Putamen (tissue), 1 donor: ENCODE measurements at regions not wholly inside any gene's neighbourhood (a gene's known extent, or its start where the extent isn't known, plus 50 kb on each side); places are given as distances from the start of the nearest gene placed in this dataset.
A peak's percentile ranks its signal among the peaks of the same experiment; 100 is the strongest.
"Not testable (repeated sequence)": the region's sequence is repeated elsewhere in the genome, so short reads cannot be mapped to it uniquely, and the experiment has no call there.

ENCODE experiments used
- DNase-seq: peaks from one replicate; pipeline ENCODE4 v3.0.0-alpha.2; 2016; ENCODE audit warnings: low spot score

DNA sequence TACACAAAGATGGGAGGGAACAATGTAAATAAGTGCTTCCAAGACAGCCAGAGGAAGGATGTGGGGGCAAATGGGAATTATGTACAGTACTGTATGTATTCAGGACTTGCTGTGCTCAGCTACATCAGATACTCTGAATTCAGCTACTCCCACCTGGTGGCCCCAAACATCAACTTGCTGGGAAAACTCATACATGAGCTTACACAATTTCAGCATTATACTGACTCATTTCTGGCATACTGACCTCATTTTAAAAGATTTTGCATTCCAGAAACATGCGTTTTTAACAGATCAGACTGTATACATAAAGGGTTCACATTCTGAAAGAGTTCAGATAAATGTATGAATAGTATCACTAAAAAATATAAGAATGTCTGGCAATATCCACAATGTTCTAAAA lies 59.7 kb downstream of the GPX5 start:
- DNase-seq: no peak

DNA sequence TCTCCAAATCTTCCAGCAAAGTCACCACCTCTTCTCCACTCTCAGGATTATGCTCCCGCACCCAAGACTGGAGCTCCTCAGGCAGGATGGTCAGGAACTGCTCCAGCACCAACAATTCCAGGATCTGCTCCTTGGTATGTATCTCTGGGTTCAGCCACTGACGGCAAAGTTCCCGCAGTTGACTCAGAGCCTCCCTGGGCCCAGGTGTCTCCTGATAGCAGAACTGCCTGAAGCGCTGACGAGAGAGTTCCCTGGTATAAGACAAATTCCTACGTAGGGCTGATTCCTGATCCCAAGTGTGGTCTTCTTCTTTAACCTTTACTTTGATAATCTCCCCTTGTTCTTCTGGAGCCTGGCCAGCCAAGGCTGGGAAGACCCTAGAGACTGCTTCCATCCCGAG lies 60.6 kb downstream of the GPX5 start:
- no peak for DNase-seq

DNA sequence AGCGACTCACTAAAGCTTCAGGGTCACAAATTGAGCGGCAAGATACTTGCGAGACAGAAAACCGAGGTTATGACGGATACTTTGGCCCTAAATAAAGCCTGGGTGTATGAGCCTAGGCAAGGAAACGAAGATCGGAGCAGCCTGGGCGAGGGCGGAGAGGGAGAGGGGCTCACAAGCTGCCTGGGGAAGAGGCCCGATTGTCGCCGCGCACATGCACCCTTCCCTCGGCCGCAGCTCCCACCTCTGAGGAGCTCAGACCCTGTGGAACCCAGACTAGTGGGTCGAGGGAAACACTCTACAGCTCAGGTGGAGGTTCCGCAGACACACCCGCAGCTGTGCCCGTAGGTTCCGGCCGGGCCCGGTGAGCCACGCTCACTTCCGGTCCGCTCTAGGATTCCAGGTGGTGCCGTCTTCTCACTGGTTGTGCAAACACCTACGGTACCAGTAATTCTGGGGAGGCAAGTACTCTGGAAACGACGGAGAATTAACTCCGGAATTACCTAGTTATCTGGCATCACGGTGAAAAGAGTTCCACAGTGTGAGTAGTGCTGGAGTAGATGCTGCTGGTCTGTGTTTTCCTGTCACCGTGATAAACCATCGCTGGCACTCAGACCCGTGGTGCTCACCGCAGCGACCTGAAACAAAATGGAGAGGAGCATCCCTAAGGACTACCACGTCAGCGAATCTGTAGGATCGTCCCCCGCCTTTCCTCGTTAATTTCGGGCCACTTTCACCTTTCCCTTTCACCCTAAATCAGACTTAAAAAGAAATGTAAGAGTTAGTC lies 61.5 kb downstream of the GPX5 start:
- peak; percentile 71 for DNase-seq

DNA sequence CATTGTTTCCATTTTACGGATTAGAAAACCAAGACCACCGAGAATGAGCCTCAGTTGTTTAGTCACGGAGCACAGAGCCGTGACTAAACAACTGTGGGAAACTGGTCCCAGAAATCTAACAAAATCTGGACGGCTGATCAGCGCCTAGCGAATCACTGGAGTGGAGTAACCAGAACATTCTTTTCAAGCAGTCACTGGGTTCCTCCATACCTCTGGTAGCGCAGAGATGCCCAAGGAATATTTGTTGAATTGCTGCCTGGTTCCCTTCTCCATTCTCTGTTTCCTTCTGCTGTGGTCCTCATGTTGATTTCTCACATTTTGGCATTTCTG lies 62.0 kb downstream of the GPX5 start:
- no peak for DNase-seq

DNA sequence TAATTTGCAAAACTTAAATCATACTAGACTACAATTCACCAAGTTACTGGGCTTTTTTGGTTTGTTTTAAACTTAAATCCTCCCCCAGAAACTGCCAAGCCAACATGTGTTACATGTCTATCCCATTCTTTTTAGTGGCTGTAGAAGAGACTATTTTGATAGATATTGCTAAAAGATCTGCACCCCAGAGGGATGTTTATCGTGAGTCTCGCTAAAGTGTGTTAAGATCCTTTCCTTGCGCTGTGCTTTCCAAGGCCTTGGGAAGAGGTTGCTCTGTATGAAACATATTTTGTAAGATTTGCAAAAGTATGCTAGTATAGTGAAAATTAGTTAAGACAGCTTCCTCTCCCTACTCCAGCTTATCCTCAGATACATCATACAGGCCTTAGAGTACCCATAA lies 63.0 kb downstream of the GPX5 start:
- DNase-seq: no peak

DNA sequence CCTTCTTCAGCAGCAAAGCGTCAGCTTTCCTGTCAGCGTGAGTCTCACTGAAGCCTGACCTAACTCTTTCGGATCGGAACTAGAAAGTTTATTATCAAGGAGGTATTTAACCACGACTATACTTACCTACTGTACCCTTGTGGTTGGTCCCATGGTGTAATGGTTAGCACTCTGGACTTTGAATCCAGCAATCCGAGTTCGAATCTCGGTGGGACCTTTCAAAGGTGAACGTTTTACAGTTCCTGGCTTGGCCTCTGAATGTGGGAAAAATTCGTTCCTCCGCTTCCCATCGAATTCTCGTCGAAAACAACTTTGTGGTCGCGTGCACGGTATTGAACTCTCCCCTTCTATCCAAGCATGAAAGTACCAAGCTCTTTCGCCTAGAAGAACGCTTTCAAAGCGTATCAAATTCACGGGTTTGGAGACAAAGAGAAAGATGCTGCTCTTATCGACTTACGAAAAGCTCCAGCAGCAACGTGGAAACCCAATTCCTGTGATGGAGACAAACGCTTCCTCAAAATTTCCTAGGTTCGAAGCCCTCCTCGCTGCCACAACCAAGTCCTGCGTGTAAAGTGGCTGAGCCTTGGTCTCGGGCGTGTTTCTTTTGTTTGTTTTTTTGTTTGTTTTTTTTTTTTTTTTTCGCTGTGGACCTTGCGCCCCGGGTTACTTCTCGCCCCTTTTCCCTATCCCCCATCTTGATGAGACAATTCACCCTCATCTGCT lies 63.7 kb downstream of the GPX5 start:
- DNase-seq: peak; percentile 69

DNA sequence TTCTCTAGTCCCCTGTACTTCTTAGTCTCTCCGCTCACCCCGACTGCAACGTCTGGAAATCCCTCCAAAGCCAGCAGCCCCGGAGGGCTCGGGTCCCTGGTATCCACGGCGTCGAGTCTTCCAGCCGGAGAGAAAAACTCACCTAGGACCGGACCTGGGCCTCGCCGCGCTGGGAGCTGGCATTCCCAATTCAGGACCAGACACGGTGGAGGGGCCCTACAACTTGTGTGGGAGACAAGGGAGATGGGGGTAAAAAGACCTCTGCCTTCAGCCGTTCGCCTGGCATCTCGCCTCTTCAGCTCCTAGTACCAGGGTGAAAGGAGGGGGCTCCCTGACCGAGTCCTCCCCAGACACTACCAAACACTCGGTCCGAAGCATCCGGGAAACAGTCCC lies 64.3 kb downstream of the GPX5 start:
- no peak for DNase-seq

DNA sequence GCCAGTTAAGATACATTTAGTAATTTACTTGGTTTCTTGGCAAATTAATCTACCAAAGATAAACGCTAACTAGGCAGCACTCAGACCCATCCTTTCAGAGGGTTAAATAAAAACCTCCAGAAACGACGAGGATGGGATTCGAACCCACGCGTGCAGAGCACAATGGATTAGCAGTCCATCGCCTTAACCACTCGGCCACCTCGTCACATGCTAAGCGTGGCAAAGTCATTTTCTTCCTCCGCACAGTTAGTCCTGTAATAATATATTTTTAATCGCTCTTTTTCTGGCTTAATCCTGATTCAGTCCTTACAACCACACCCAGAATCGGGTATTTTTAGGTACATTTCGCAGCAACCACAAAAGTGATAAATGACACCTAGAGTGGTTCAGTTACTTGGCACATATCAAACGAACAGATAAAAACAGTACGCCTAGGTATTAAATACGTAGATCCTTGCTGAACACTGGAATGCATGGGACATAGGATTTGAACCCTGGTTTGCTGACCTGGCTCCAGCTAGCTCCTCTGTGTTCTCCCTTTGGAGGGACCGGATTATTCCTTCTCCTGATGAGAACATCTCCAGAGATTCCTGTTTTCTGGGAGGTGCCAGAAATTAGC lies 71.6 kb downstream of the GPX5 start:
- no peak for DNase-seq

DNA sequence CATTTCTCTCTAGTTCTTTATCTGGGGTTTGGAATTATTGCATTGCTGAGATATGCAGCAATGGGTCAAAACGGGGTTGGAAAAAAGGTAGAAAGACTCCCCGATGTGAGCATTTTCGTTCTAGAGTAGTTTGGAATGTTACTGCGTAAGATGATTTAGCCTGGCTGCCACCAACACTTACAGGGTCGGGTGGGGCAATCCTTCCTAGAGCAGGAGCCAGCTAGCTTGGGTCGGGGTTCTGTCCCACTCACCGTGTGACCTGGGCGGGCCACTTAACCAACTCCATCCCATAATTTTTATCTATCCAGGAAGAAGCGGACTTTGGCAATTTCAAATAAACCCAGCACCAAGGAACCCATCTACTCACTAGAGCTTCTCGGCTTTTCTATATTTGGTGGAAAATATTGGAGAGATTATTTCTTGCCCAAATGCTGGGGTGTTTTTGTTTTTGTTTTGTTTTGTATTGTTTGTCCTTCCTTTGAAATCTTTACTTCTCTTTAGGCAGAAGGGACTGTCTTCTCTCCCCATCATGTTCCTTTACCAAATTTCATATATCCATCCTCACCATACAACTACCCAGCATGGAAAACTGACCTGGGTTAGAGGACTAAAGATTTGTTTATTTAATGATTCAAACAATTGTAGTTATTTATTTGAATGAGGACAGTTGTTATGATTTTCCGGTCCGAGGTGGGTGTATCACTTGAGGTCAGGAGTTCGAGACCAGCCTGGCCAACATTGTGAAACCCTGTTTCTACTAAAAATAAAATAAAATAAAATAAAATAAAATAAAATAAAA lies 72.4 kb downstream of the GPX5 start:
- DNase-seq: no peak

DNA sequence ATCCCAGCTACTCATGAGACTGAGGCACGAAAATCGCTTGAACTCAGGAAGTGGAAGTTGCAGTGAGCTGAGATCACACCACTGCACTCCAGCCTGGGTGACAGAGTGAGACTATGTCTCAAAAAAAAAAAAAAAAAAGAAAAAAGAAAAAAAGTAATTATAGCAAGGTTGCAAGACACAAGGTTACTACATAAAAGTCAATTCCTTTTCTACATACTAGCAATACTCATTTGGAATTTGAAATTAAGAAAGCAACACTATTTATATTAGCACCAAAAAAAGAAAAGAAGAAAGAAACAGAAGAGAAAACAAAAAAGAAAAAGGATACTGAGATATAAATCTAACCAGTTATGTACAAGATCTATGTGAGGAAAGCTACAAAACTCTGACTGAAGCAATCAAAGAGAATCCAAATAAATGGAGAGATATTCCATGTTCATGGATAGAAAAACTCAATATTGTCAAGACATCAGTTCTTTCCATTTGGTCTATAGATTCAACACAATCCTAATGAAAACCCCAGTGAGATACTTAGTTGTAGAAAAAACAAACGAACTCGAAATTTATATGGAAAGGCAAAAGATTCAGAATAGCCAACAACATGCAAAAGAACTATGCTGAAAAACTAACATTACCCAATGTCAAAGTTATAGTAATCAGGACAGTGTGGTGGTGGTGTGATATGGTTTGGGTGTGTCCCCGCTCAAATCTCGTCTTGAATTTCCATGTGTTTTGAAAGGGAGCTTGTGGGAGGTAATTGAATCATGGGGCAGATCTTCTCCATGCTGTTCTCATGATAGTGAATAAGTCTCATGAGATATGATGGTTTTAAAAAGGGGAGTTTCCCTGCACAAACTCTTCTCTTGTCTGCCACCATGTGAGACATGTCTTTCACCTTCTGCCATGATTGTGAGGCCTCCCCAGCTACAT lies 73.3 kb downstream of the GPX5 start:
- DNase-seq: no peak

DNA sequence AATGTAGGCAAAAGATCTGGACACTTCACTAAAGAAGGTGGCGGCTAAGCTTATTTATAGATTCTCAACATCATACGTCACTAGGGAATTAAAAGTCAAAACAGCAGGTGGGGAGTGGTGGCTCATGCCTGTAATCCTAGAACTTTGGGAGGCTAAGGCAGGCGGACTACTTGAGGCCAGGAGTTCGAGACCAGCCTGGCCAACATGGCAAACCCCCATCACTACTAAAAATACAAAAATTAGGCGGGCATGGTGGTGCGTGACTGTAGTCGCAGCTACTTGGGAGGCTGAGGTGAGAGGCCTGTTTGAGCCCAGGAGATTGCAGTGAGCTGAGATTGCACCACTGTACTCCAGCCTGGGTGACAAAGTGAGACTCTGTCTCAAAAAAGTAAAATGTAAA lies 74.6 kb downstream of the GPX5 start:
- no peak for DNase-seq

DNA sequence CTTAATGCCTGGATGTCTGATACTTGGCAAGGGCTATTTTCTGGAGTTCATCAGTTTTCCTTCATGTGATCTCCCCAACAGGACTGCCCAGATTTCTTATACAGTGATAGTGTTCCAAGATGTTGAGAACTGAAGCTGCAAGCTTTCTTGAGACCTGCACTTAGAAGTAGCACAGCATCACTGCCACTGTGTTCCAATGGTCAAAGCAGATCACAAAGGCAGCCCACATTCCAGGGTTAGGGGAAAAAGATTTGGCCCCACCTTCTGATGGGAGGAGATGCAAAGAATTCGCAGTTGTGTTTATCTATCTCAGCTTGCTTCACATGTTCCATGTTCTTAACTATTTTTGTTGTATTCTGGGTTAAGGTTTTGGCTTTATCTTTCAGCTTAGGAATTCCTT lies 78.2 kb downstream of the GPX5 start:
- DNase-seq: no peak

DNA sequence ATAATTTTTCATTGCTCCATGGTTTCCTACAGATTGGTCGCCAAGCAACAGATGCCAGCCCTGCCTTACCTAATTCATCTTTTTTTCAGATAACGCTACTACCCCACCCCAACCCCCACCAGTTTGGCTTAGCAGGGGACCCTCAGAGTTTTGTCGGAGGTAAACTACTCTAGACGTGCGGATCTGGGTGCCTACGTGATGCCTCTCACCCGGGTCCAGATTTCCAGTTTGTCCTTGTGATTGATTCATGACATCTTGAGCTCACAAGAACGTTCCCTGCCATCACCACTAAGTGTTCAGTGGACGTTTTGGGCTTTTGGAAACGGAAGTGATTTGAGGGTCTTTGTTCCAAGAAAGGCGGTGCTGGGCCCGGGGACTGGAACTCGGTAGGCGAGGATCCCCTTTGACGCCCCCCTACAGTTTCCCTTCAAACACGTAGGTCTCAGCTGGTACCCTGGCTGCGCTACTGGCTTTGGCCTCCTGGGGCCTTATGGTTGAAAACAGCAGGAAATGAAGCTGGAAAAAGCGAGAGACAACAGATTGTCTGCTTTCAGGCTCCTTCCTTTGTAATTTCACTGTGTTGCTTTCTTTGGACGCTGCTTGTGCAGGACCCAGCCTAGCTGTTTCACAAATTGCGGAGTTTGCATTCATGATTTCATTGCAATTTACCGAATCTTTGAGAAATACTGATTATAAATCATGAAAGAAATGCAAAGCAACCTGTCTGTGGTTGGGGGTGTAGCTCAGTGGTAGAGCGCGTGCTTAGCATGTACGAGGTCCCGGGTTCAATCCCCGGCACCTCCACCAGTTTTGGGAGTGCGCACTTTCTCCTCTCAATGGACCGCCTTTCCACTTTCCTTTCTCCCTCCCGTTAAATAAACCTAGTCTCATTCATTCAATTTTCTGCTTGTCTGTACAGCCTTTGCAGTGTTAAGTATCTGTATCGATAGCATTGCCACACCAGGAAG lies 81.0 kb downstream of the GPX5 start:
- peak; percentile 52 for DNase-seq

DNA sequence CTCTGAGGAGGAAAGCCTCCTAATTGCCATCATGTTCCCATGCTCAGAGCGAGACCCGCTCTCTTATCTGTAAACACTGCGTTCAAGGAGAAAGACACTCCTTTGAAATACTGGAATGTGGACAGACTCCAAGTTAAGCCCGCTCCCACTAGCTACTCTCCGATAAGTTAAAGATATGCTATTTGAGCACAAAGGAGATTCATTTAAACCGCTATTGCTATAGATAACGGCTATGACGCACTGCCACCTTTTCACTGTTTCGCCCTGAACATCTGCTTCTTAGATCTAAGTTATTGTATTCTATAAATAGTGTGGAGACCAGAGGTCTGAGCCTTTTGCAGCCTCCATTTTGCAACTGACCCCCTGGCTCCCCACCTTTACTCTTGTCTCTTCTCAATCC lies 82.3 kb downstream of the GPX5 start:
- no peak for DNase-seq

DNA sequence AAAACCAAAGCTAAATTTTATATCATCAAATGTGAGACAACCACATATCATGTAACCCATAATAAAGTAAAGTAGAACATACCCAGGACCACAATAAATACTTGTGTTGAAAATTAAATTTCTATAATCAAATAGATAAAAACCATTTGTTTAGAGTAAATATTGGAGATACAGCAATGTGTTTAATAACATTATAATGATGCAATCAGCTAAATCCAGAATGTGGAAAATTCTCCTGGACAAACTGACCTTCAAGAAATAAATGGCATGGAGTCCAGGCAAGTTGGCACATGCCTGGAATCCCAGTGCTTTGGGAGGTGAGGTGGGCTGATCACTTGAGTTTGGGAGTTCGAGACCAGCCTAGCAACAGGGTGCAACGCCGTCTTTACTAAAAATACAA lies 84.0 kb downstream of the GPX5 start:
- DNase-seq: no peak

DNA sequence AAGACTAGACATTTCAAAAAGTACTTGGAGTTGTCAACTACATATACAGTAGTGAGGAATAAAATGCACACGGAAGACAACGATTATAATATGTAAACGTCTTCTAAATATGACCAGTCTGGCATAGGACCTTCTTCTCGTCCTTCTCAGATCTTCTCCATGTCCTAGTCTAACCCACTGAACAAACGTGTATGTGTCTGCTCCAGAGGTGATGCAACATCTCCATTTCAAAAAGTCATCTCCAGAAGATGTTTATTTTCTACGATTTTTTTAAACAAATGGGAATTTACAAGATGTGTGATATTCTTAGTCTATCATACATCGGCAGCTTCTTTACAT lies 89.9 kb downstream of the GPX5 start:
- no peak for DNase-seq

DNA sequence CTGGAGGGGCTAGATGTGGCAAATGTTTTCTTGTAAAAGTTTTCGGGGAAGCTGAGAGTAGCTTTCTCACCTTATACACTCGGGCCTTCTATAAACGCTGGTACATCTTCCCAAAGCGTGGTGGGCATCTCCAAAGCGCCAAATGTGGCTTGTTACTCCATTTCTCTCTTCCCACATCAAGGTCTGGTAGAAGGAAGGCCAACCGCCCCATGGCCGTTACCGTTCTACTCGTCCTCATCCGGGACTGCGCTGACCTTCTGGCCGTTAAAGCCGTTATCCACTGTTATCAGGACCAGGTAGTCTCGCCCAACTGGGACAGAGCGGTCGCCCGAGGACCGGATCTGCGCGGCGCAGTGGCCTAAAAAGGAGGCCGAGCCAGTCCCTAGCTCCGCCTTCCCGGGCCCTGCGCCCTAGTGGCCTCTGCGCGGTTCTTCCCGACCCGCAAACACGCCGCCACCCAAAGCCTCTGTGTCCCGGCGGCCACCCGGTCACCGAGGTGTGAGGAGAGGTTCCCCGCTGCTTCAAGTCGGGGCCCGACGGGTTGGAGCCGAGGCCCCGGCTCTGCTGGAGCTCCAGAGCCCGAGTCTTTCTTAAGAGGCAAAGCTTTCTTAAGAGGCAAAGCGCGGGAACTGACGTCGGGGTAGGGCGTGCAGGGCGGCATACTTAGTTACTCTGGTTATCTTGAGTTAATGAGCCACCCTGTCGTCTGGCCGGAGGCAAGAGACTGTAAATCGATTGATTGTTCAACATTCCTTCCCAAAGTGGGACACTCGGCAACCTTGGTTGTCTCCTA lies 90.5 kb downstream of the GPX5 start:
- no peak for DNase-seq

DNA sequence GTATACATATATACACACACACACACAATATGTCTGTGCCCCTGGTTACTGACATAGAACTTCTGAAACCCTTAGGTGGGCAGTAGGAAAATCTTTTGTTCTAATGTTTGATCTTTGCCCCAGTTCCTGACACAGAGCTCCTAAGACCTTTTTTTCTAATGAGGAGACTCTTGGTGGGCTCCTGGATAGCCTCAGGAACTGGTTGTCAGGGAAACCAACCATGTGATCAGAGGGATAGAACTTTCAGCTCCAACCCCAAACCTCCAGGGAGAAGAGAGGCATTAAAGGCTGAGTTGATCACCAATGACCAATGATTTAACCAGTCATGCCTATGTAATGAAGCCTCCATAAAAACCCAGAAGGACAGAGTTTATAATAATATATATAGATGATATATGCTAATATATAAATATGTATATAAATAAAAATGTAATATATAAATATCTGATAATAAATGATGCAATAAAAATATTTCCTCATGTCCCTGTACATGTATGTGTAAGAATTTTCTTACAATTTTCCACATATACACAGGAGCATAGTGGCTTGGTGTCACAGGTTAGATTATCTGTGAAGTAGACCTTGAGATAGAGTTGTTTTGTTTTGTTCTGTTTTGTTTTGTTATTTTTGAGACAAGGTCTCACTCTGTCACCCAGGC lies 93.3 kb downstream of the GPX5 start:
- DNase-seq: no peak

DNA sequence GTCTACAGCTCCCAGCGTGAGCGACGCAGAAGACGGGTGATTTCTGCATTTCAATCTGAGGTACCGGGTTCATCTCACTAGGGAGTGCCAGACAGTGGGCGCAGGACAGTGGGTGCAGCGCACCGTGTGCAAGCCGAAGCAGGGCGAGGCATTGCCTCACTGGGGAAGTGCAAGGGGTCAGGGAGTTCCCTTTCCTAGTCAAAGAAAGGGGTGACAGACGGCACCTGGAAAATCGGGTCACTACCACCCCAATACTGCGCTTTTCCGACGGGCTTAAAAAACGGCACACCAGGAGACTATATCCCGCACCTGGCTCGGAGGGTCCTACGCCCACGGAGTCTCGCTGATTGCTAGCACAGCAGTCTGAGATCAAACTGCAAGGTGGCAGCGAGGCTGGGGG lies 95.6 kb downstream of the GPX5 start:
- DNase-seq: not testable (repeated sequence)
